ENCODE measurements at regions not wholly inside any gene's neighbourhood (a gene's known extent, or its start where the extent isn't known, plus 50 kb on each side); places are given as distances from the start of the nearest gene placed in this dataset.

- TF ChIP-seq ZNF780A (CRISPR knock-in tag; IDR thresholded peaks at IDR 0.05) (no peak), ZFP36 (IDR thresholded peaks at IDR 0.05; ENCODE audit: low read depth, low read length, partially characterized antibody) (no peak), PHF8 (IDR thresholded peaks at IDR 0.05; ENCODE audit: borderline replicate concordance, low read length) (no peak), PYGO2 (tag; IDR thresholded peaks at IDR 0.05) (no peak), ETS2 (tag; IDR thresholded peaks at IDR 0.05; ENCODE audit: borderline replicate concordance, poor library complexity, severe bottlenecking) (no peak), MNT (conservative IDR thresholded peaks at IDR 0.05) (no peak), ARNT (IDR thresholded peaks at IDR 0.05) (no peak), LCOR (CRISPR knock-in tag; IDR thresholded peaks at IDR 0.05) (no peak)
- TF ChIP-seq, protein P1, sequence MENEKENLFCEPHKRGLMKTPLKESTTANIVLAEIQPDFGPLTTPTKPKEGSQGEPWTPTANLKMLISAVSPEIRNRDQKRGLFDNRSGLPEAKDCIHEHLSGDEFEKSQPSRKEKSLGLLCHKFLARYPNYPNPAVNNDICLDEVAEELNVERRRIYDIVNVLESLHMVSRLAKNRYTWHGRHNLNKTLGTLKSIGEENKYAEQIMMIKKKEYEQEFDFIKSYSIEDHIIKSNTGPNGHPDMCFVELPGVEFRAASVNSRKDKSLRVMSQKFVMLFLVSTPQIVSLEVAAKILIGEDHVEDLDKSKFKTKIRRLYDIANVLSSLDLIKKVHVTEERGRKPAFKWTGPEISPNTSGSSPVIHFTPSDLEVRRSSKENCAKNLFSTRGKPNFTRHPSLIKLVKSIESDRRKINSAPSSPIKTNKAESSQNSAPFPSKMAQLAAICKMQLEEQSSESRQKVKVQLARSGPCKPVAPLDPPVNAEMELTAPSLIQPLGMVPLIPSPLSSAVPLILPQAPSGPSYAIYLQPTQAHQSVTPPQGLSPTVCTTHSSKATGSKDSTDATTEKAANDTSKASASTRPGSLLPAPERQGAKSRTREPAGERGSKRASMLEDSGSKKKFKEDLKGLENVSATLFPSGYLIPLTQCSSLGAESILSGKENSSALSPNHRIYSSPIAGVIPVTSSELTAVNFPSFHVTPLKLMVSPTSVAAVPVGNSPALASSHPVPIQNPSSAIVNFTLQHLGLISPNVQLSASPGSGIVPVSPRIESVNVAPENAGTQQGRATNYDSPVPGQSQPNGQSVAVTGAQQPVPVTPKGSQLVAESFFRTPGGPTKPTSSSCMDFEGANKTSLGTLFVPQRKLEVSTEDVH (IDR thresholded peaks at IDR 0.05; ENCODE audit: low read depth, partially characterized antibody) = no peak
Observed at GRCh38 chr1:38283696-38284470, 237.3 kb upstream of the POU3F1 start (continued).

Measured in K562 (cell line).